Embryonic facial prominence (tissue), 1 donor: ENCODE measurements at regions not wholly inside any gene's neighbourhood (a gene's known extent, or its start where the extent isn't known, plus 50 kb on each side); places are given as distances from the start of the nearest gene placed in this dataset.

Source experiments
- DNase-seq: peaks from one replicate; pipeline ENCODE4 v3.0.0-alpha.2; 2016; ENCODE audit errors: extremely low spot score

GRCh38 chr4:123096038-123096437, 173.6 kb upstream of the NUDT6 start:
- DNase-seq = no peak

- DNase-seq = peak; percentile 66
These were observed 180.6 kb upstream of the NUDT6 start for GRCh38 chr4:123102897-123103471.

GRCh38 chr4:123104310-123105025, 182.1 kb upstream of the NUDT6 start:
- DNase-seq = no peak

DNA sequence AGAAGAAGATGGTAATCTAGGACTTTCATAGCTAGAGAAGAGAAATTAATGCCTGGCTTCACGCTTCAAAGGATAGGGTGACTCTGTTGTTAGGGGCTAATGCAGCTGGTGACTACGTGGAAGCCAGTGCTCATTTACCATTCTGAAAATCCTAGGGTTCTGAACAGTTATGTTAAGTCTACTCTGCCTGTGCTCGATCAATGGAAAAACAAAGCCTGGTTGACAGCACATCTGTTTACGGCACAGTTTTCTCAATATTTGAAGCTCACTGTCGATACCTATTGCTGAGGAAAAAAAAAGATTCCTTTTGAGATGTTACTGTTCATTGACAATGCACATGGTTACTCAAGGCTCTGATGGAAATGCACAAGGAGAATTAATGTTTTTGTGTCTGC, 182.6 kb upstream of the NUDT6 start:
- no peak for DNase-seq

GRCh38 chr4:123106747-123107146, 184.3 kb upstream of the NUDT6 start:
- no peak for DNase-seq

GRCh38 chr4:123107444-123108252, 185.3 kb upstream of the NUDT6 start:
- no peak for DNase-seq

- DNase-seq = no peak
These were observed 186.7 kb upstream of the NUDT6 start for GRCh38 chr4:123109139-123109538.

GRCh38 chr4:123110147-123110546, 187.8 kb upstream of the NUDT6 start:
- DNase-seq = no peak

- no peak for DNase-seq
These were observed 188.3 kb upstream of the NUDT6 start for GRCh38 chr4:123110685-123111084.

DNA sequence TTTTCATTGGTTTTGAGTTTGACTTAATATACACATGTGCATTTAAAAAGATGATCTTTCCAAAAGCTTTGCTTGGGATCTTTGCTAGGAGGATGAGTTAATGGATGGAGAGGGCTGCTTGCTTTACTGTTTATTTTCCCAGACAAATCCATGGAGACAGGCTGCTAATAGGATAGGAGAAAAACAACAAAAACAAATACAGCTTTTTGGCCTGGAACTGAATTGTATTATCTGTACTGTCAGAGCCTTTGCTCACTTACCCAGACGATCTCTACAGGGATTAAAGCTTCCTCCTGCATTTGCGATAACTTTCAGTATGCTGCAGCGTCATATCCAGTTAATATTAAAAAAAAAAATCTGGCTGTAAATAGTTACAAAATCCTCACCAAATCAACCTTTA, 190.8 kb upstream of the NUDT6 start:
- no peak for DNase-seq

- no peak for DNase-seq
These were observed 191.9 kb upstream of the NUDT6 start for GRCh38 chr4:123114084-123114914.

GRCh38 chr4:123114915-123115756, 192.7 kb upstream of the NUDT6 start:
- no peak for DNase-seq

GRCh38 chr4:123116412-123116811, 194.0 kb upstream of the NUDT6 start:
- no peak for DNase-seq

GRCh38 chr4:123120473-123120872, 198.1 kb upstream of the NUDT6 start:
- no peak for DNase-seq

- no peak for DNase-seq
These were observed 199.0 kb upstream of the NUDT6 start for GRCh38 chr4:123121241-123121907.

DNA sequence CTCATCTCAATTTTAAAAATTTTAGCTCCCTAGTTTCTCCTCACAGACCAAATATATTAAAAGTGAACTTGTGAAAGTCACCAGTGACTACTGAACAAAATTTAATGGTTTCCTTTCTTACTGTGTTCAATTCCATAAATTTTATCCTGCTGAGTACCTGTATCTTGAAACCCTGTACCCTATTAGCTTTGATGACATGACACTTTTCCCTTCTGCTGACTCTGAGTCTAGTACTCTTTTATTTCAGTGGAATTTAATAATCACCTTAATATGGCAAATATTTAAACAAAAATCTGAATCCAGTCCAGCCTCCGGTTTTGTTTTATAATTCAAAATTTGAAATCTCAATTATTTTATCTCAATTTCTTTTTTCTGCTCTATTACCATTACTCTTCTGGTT, 203.1 kb upstream of the NUDT6 start:
- DNase-seq = no peak

DNA sequence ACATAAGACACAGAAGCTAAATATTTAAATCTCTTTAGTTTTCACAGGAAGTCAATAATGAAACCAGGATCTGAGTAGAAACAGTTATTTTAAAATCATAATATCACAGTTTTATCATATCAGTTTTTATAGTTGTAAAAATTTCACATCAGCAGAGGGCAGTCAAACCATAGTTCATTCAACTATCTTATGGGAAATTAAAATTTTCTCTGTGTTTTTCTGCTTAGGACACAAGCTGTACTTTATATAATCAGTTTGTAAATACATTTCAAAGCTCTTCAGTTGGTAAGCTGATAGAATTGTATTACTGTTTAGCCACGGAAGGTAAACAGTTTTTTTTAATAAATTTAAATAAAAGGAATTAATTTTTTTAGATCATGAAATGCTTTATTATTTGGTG, 204.8 kb upstream of the NUDT6 start:
- peak; percentile 34 for DNase-seq

DNA sequence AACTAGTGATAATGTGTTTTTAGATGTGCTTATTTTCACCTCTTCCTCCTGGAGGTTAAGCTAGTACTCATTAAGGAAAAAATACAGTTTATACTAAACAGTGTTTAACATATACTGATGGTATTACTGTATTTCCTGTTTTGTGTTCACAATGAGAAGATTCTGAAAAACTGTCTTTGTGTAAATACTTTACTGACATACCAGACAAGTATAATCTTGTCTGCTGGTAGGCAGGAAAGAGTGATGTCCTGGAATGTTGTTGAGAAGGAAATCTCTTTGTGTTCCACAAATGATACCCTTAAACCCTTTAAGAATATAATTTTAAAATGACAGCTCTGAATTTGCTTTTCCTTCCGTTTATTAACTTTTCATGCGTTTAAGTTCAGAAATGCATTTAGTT, 205.5 kb upstream of the NUDT6 start:
- DNase-seq = no peak

GRCh38 chr4:123133397-123134050, 211.1 kb upstream of the NUDT6 start:
- DNase-seq = no peak

GRCh38 chr4:123144616-123145015, 222.2 kb upstream of the NUDT6 start:
- no peak for DNase-seq
